IPS-NIHi11 (cell line): ENCODE measurements at regions not wholly inside any gene's neighbourhood (a gene's known extent, or its start where the extent isn't known, plus 50 kb on each side); places are given as distances from the start of the nearest gene placed in this dataset.
"Not testable (repeated sequence)": the region's sequence is repeated elsewhere in the genome, so short reads cannot be mapped to it uniquely, and the experiment has no call there.

Source experiments
- DNase-seq: peaks from one replicate; pipeline ENCODE4 v3.0.0; 2012; ENCODE audit warnings: mixed read lengths, low spot score

GRCh38 chr12:84054811-84055210 is 857.8 kb downstream of the SLC6A15 start:
- no peak for DNase-seq

- no peak for DNase-seq
Observed at GRCh38 chr12:84047881-84048280, 864.7 kb downstream of the SLC6A15 start.

- no peak for DNase-seq
Observed at GRCh38 chr12:84046859-84047258, 865.7 kb downstream of the SLC6A15 start.

GRCh38 chr12:84043355-84043754 is 869.2 kb downstream of the SLC6A15 start:
- DNase-seq = no peak

GRCh38 chr12:84038242-84038641 is 874.4 kb downstream of the SLC6A15 start:
- DNase-seq = no peak

GRCh38 chr12:84036912-84037311 is 875.7 kb downstream of the SLC6A15 start:
- DNase-seq = no peak

- no peak for DNase-seq
Observed at GRCh38 chr12:84035766-84036165, 876.8 kb downstream of the SLC6A15 start.

GRCh38 chr12:84034871-84035270 is 877.7 kb downstream of the SLC6A15 start:
- DNase-seq = no peak

GRCh38 chr12:84033162-84033561 is 879.4 kb downstream of the SLC6A15 start:
- DNase-seq = no peak

- not testable (repeated sequence) for DNase-seq
Observed at GRCh38 chr12:84018556-84019179, 893.9 kb downstream of the SLC6A15 start.

GRCh38 chr12:84016956-84017355 is 895.6 kb downstream of the SLC6A15 start:
- no peak for DNase-seq

GRCh38 chr12:83997423-83997822 is 915.2 kb downstream of the SLC6A15 start:
- DNase-seq = no peak

- DNase-seq = no peak
Observed at GRCh38 chr12:83996671-83997070, 915.9 kb downstream of the SLC6A15 start.

- no peak for DNase-seq
Observed at GRCh38 chr12:83985084-83985483, 927.5 kb downstream of the SLC6A15 start.

- DNase-seq = no peak
Observed at GRCh38 chr12:83980398-83980797, 932.2 kb downstream of the SLC6A15 start.

- no peak for DNase-seq
Observed at GRCh38 chr12:83979785-83980184, 932.8 kb downstream of the SLC6A15 start.

GRCh38 chr12:83971781-83972180 is 940.8 kb downstream of the SLC6A15 start:
- DNase-seq = no peak

- no peak for DNase-seq
Observed at GRCh38 chr12:83960767-83961166, 951.8 kb downstream of the SLC6A15 start.

GRCh38 chr12:83958997-83959396 is 953.6 kb downstream of the SLC6A15 start:
- no peak for DNase-seq

- no peak for DNase-seq
Observed at GRCh38 chr12:83954956-83955601, 957.5 kb downstream of the SLC6A15 start.

- DNase-seq = no peak
Observed at GRCh38 chr12:83954071-83954789, 958.4 kb downstream of the SLC6A15 start.

GRCh38 chr12:83945871-83946270 is 966.7 kb downstream of the SLC6A15 start:
- no peak for DNase-seq

GRCh38 chr12:83939718-83940117 is 972.9 kb downstream of the SLC6A15 start:
- no peak for DNase-seq
